Muscle of leg (tissue), 3 donors: ENCODE measurements at regions not wholly inside any gene's neighbourhood (a gene's known extent, or its start where the extent isn't known, plus 50 kb on each side); places are given as distances from the start of the nearest gene placed in this dataset.
"Not testable (repeated sequence)": the region's sequence is repeated elsewhere in the genome, so short reads cannot be mapped to it uniquely, and the experiment has no call there.

Experiments
- DNase-seq: peaks from one replicate; pipeline ENCODE4 v3.0.0; 2013
- H3K27ac ChIP-seq: one replicate; pipeline ENCODE4 v1.5.1; 2013; ENCODE audit warnings: mild to moderate bottlenecking, low read length, control low read depth
- H3K27me3 ChIP-seq: one replicate; pipeline ENCODE4 v1.6.1; 2013; ENCODE audit warnings: low read length; ENCODE audit not compliant: control insufficient read depth, insufficient read depth
- H3K36me3 ChIP-seq: one replicate; pipeline ENCODE4 v1.6.1; 2013; ENCODE audit warnings: low read length; ENCODE audit not compliant: control insufficient read depth, insufficient read depth
- H3K4me1 ChIP-seq: one replicate; pipeline ENCODE4 v1.6.1; 2013; ENCODE audit warnings: low read length; ENCODE audit not compliant: control insufficient read depth, insufficient read depth
- H3K4me3 ChIP-seq: one replicate; pipeline ENCODE4 v1.5.1; 2013; ENCODE audit warnings: low read length, control low read depth
- H3K9me3 ChIP-seq: replicated peaks from 2 replicates; pipeline ENCODE4 v1.6.1; 2013; ENCODE audit warnings: low read depth, low read length; ENCODE audit not compliant: control insufficient read depth
- WGBS: methylation state at CpG from one replicate; pipeline ENCODE4 v1.1.5; 2013; ENCODE audit warnings: missing lambda C conversion rate; ENCODE audit not compliant: insufficient coverage; 5-methylcytosine and 5-hydroxymethylcytosine counted together

- Histone ChIP-seq H3K36me3 (no peaks in the 10 kb centered on the region), H3K4me1 (no peaks in the 10 kb centered on the region), H3K27me3 (no peaks in the 10 kb centered on the region), H3K4me3 (no peak overlapping the region), H3K27ac (no peak overlapping the region), H3K9me3 (no peaks in the 10 kb centered on the region)
- DNase-seq, result no peak
- no CpG with 5 or more reads among the region's 5 CpGs for WGBS
These were observed 140.3 kb upstream of the CHD1 start for GRCh38 chr5:99068944-99069650.

GRCh38 chr5:99063737-99064136, 134.9 kb upstream of the CHD1 start:
- Histone ChIP-seq H3K4me3 (no peak overlapping the region), H3K4me1 (no peaks in the 10 kb centered on the region), H3K27ac (no peak overlapping the region), H3K36me3 (no peaks in the 10 kb centered on the region), H3K27me3 (no peaks in the 10 kb centered on the region), H3K9me3 (no peaks in the 10 kb centered on the region)
- DNase-seq, result no peak
- WGBS, result no CpG with 5 or more reads among the region's 5 CpGs

GRCh38 chr5:99061711-99062110, 132.9 kb upstream of the CHD1 start:
- WGBS, result 0% methylated on average over 1 of the region's 2 CpGs
- Histone ChIP-seq H3K4me1 (no peaks in the 10 kb centered on the region), H3K27ac (no peak overlapping the region), H3K4me3 (no peak overlapping the region), H3K36me3 (no peaks in the 10 kb centered on the region), H3K9me3 (no peaks in the 10 kb centered on the region), H3K27me3 (no peaks in the 10 kb centered on the region)
- DNase-seq, result peak; percentile 7

- Histone ChIP-seq H3K4me3 (no peak overlapping the region), H3K27me3 (no peaks in the 10 kb centered on the region), H3K27ac (no peak overlapping the region), H3K4me1 (no peaks in the 10 kb centered on the region), H3K9me3 (no peaks in the 10 kb centered on the region), H3K36me3 (no peaks in the 10 kb centered on the region)
- WGBS, result no CpG with 5 or more reads among the region's 2 CpGs
- no peak for DNase-seq
These were observed 132.5 kb upstream of the CHD1 start for GRCh38 chr5:99061299-99061698.

- Histone ChIP-seq H3K4me1 (no peaks in the 10 kb centered on the region), H3K27ac (no peak overlapping the region), H3K9me3 (no peaks in the 10 kb centered on the region), H3K36me3 (no peaks in the 10 kb centered on the region), H3K27me3 (no peaks in the 10 kb centered on the region), H3K4me3 (no peak overlapping the region)
- 36% methylated on average over 4 of the region's 13 CpGs for WGBS
- DNase-seq, result peak; percentile 74
These were observed 131.8 kb upstream of the CHD1 start for GRCh38 chr5:99060306-99061261.

GRCh38 chr5:99059685-99060084, 130.9 kb upstream of the CHD1 start:
- Histone ChIP-seq H3K4me1 (no peaks in the 10 kb centered on the region), H3K36me3 (no peaks in the 10 kb centered on the region), H3K27ac (no peak overlapping the region), H3K4me3 (no peak overlapping the region), H3K9me3 (no peaks in the 10 kb centered on the region), H3K27me3 (no peaks in the 10 kb centered on the region)
- no peak for DNase-seq

- WGBS, result no CpG with 5 or more reads among the region's 2 CpGs
These were observed 129.7 kb upstream of the CHD1 start for GRCh38 chr5:99058466-99058865.

GRCh38 chr5:99054972-99055371, 126.2 kb upstream of the CHD1 start:
- H3K27ac ChIP-seq, result no peak overlapping the region
- no peaks in the 10 kb centered on the region for H3K4me1 ChIP-seq
- no peak overlapping the region for H3K4me3 ChIP-seq
- no peaks in the 10 kb centered on the region for H3K36me3 ChIP-seq
- no peak for DNase-seq
- WGBS, result no CpG with 5 or more reads among the region's 1 CpG
- no peaks in the 10 kb centered on the region for H3K27me3 ChIP-seq
- no peaks in the 10 kb centered on the region for H3K9me3 ChIP-seq

More at GRCh38 chr5:99058466-99058865, 129.7 kb upstream of the CHD1 start:
- Histone ChIP-seq H3K4me1 (no peaks in the 10 kb centered on the region), H3K27me3 (no peaks in the 10 kb centered on the region), H3K4me3 (no peak overlapping the region), H3K36me3 (no peaks in the 10 kb centered on the region), H3K9me3 (no peaks in the 10 kb centered on the region), H3K27ac (no peak overlapping the region)
- no peak for DNase-seq

GRCh38 chr5:99045871-99046270, 117.1 kb upstream of the CHD1 start:
- Histone ChIP-seq H3K36me3 (no peaks in the 10 kb centered on the region), H3K4me3 (no peak overlapping the region), H3K27ac (no peak overlapping the region), H3K9me3 (no peaks in the 10 kb centered on the region), H3K27me3 (no peaks in the 10 kb centered on the region), H3K4me1 (no peaks in the 10 kb centered on the region)
- no CpG with 5 or more reads among the region's 4 CpGs for WGBS
- DNase-seq, result no peak

- H3K27me3 ChIP-seq, H3K27ac ChIP-seq, H3K4me1 ChIP-seq, H3K9me3 ChIP-seq, H3K36me3 ChIP-seq, H3K4me3 ChIP-seq, DNase-seq: not testable (repeated sequence)
- WGBS, result no CpG with 5 or more reads among the region's 6 CpGs
These were observed 114.5 kb upstream of the CHD1 start for GRCh38 chr5:99043257-99043656.
